HG02610 (cell line): ENCODE measurements at regions not wholly inside any gene's neighbourhood (a gene's known extent, or its start where the extent isn't known, plus 50 kb on each side); places are given as distances from the start of the nearest gene placed in this dataset.

Experiments used
- ATAC-seq: cut with Tn5 transposase; IDR thresholded peaks from one replicate; pipeline ENCODE4 v1.9.1; 2021; ENCODE audit warnings: mild to moderate bottlenecking, moderate library complexity; ENCODE audit not compliant: unreplicated experiment

- no peak for ATAC-seq
Observed at GRCh38 chr1:164226977-164227376, 332.0 kb upstream of the PBX1 start.

GRCh38 chr1:164228928-164229327, 330.1 kb upstream of the PBX1 start:
- no peak for ATAC-seq

GRCh38 chr1:164233149-164233548, 325.8 kb upstream of the PBX1 start:
- ATAC-seq = no peak

GRCh38 chr1:164240081-164240480, 318.9 kb upstream of the PBX1 start:
- ATAC-seq = no peak

GRCh38 chr1:164250365-164250764, 308.6 kb upstream of the PBX1 start:
- no peak for ATAC-seq

- no peak for ATAC-seq
Observed at GRCh38 chr1:164256456-164256855, 302.5 kb upstream of the PBX1 start.

GRCh38 chr1:164261691-164262240, 297.2 kb upstream of the PBX1 start:
- no peak for ATAC-seq

- ATAC-seq = no peak
Observed at GRCh38 chr1:164263540-164263939, 295.4 kb upstream of the PBX1 start.

- no peak for ATAC-seq
Observed at GRCh38 chr1:164265232-164265631, 293.8 kb upstream of the PBX1 start.

GRCh38 chr1:164272156-164272555, 286.8 kb upstream of the PBX1 start:
- ATAC-seq = no peak

- no peak for ATAC-seq
Observed at GRCh38 chr1:164296172-164296571, 262.8 kb upstream of the PBX1 start.

- ATAC-seq = no peak
Observed at GRCh38 chr1:164308101-164308500, 250.9 kb upstream of the PBX1 start.

- no peak for ATAC-seq
Observed at GRCh38 chr1:164310166-164310565, 248.8 kb upstream of the PBX1 start.

GRCh38 chr1:164311377-164311776, 247.6 kb upstream of the PBX1 start:
- no peak for ATAC-seq

- no peak for ATAC-seq
Observed at GRCh38 chr1:164320790-164321731, 237.9 kb upstream of the PBX1 start.

GRCh38 chr1:164325786-164326185, 233.2 kb upstream of the PBX1 start:
- ATAC-seq = no peak

- ATAC-seq = no peak
Observed at GRCh38 chr1:164333387-164333786, 225.6 kb upstream of the PBX1 start.

GRCh38 chr1:164337394-164337793, 221.6 kb upstream of the PBX1 start:
- no peak for ATAC-seq

GRCh38 chr1:164337885-164338284, 221.1 kb upstream of the PBX1 start:
- ATAC-seq = no peak

- ATAC-seq = no peak
Observed at GRCh38 chr1:164343189-164343588, 215.8 kb upstream of the PBX1 start.

GRCh38 chr1:164347980-164348379, 211.0 kb upstream of the PBX1 start:
- no peak for ATAC-seq

GRCh38 chr1:164356511-164356910, 202.5 kb upstream of the PBX1 start:
- ATAC-seq = no peak
